A673 (cell line): ENCODE measurements at regions not wholly inside any gene's neighbourhood (a gene's known extent, or its start where the extent isn't known, plus 50 kb on each side); places are given as distances from the start of the nearest gene placed in this dataset.

ENCODE experiments used
- BruUV-seq: library from RNA; stranded (reverse); fragments of 400-500 nt; replicated peaks from 2 replicates; lab custom pipeline; 2021; lab: Mats Ljungman, UMichigan
- CTCF ChIA-PET: fragments of 300-600 bp; sonication (Branson Sonifier 250); formaldehyde crosslinking; loops from one replicate; lab custom pipeline; 2022; ENCODE audit warnings: antibody characterized with exemption; lab: Charles Lee
- POLR2A ChIA-PET: fragments of 300-600 bp; sonication (Branson Sonifier 250); formaldehyde crosslinking; loops from one replicate; lab custom pipeline; 2022; ENCODE audit warnings: antibody characterized with exemption; ENCODE audit not compliant: low non-redundant PET; lab: Charles Lee
- DNase-seq: peaks from one replicate; pipeline ENCODE4 v3.0.0-alpha.2; 2015; ENCODE audit warnings: low spot score
- H3K27ac ChIP-seq: fragments of 200-600 bp; sonication (generic); 2 replicates; pipeline ENCODE4 v1.5.1; 2016; ENCODE audit warnings: mixed run types, low read depth, mild to moderate bottlenecking, mixed read lengths, antibody characterized with exemption, low read length; ENCODE audit not compliant: poor library complexity, severe bottlenecking
- H3K27me3 ChIP-seq: fragments of 200-600 bp; sonication (generic); replicated peaks from 2 replicates; pipeline ENCODE4 v1.6.1; 2017; ENCODE audit warnings: mixed run types, low read depth, mild to moderate bottlenecking, mixed read lengths, antibody characterized with exemption, low read length; ENCODE audit not compliant: insufficient read depth, poor library complexity
- H3K36me3 ChIP-seq: fragments of 200-600 bp; sonication (generic); 2 replicates; pipeline ENCODE4 v1.6.1; 2016; ENCODE audit warnings: mixed run types, mild to moderate bottlenecking, mixed read lengths, antibody characterized with exemption, low read length; ENCODE audit not compliant: insufficient read depth, poor library complexity, severe bottlenecking
- H3K4me1 ChIP-seq: fragments of 200-600 bp; sonication (generic); 2 replicates; pipeline ENCODE4 v1.6.1; 2017; ENCODE audit warnings: mixed run types, mild to moderate bottlenecking, mixed read lengths, antibody characterized with exemption, low read length; ENCODE audit not compliant: insufficient read depth, poor library complexity, severe bottlenecking
- H3K4me3 ChIP-seq: fragments of 200-600 bp; sonication (generic); 2 replicates; pipeline ENCODE4 v1.5.1; 2016; ENCODE audit warnings: low read depth, mixed run types, mild to moderate bottlenecking, mixed read lengths, low read length; ENCODE audit not compliant: poor library complexity, severe bottlenecking
- H3K9me3 ChIP-seq: fragments of 200-600 bp; sonication (generic); 2 replicates; pipeline ENCODE4 v1.6.1; 2016; ENCODE audit warnings: mixed run types, low read depth, mild to moderate bottlenecking, mixed read lengths, antibody characterized with exemption, low read length; ENCODE audit not compliant: poor library complexity, severe bottlenecking
- EZH2 ChIP-seq: fragments of 200-600 bp; sonication (generic); IDR thresholded peaks from 2 replicates; pipeline ENCODE4 v1.6.1; 2017; ENCODE audit warnings: borderline replicate concordance, low read depth, mild to moderate bottlenecking, mixed read lengths, antibody characterized with exemption, low read length; ENCODE audit not compliant: poor library complexity, severe bottlenecking
- intact Hi-C: fragments of 100-400 bp; cut with micrococcal nuclease; formaldehyde crosslinking; loops from one replicate; pipeline ENCODE4 v1.10.0; 2022; ENCODE audit not compliant: unreplicated experiment
- TF ChIP-seq, protein P1 (sequence below): fragments of 300-800, 200-600 bp; sonication (generic); conservative IDR thresholded peaks from 2 replicates; pipeline ENCODE4 v1.5.1; 2017; ENCODE audit warnings: low read depth, mild to moderate bottlenecking, antibody characterized with exemption, low read length, moderate library complexity, mixed read lengths

DNA sequence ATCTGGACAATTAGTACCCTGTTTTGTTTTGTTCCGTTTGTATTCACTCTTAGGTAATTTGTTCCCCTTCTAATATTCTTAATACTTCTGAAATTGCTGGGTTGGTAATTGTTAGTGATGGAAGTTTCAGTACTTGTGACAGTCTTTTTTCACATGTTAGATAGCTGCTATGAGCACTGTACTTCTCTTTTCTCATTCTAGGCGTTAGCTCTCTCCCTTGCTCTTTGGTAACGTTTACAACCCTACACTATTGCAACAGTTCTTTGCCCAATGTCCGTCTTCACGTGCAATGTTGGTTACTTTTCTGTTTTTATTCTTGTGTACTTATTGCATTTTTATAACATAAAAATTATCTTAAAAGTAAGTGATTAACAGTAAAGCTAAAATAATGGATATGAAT lies 1509.0 kb downstream of the MAT2B start:
- intact Hi-C loops: no loop called here
- Histone ChIP-seq H3K36me3 (no peaks in the 10 kb centered on the region), H3K27me3 (peaks cover 6% of the 10 kb centered on the region), H3K4me3 (no peak overlapping the region), H3K27ac (no peak overlapping the region), H3K4me1 (no peaks in the 10 kb centered on the region), H3K9me3 (no peaks in the 10 kb centered on the region)
- no TSS peak for BruUV-seq
- CTCF ChIA-PET: no interaction called here
- no peak for DNase-seq
- TF ChIP-seq EZH2: no peak
- TF ChIP-seq, protein P1, sequence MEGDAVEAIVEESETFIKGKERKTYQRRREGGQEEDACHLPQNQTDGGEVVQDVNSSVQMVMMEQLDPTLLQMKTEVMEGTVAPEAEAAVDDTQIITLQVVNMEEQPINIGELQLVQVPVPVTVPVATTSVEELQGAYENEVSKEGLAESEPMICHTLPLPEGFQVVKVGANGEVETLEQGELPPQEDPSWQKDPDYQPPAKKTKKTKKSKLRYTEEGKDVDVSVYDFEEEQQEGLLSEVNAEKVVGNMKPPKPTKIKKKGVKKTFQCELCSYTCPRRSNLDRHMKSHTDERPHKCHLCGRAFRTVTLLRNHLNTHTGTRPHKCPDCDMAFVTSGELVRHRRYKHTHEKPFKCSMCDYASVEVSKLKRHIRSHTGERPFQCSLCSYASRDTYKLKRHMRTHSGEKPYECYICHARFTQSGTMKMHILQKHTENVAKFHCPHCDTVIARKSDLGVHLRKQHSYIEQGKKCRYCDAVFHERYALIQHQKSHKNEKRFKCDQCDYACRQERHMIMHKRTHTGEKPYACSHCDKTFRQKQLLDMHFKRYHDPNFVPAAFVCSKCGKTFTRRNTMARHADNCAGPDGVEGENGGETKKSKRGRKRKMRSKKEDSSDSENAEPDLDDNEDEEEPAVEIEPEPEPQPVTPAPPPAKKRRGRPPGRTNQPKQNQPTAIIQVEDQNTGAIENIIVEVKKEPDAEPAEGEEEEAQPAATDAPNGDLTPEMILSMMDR: no peak
- POLR2A ChIA-PET: no interaction called here

DNA sequence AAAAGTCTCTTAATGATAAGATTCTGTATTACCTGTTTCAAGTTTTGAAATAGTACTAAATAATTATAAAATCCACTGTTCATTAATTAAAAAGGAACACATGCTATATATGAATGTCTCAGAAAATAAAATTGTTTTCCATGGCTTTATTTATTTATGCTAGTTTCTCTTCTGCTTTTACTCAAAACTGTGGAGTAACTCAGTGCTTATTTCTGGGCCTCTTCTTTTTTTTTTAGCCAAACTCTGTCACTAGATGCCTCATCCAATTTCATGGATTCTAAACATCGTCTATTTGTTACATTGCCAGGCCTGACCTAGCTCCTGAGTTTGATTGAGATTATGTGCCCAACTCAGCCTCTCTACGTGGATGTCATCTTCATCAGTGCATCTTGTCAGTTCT lies 1509.7 kb downstream of the MAT2B start:
- DNase-seq: no peak
- Histone ChIP-seq H3K27ac (no peak overlapping the region), H3K4me3 (no peak overlapping the region), H3K4me1 (no peaks in the 10 kb centered on the region), H3K9me3 (no peaks in the 10 kb centered on the region), H3K36me3 (no peaks in the 10 kb centered on the region), H3K27me3 (peaks cover 2% of the 10 kb centered on the region)
- intact Hi-C loops: no loop called here
- no TSS peak for BruUV-seq
- POLR2A ChIA-PET: no interaction called here
- CTCF ChIA-PET: no interaction called here
- no peak for TF ChIP-seq EZH2
- TF ChIP-seq, protein P1: no peak

DNA sequence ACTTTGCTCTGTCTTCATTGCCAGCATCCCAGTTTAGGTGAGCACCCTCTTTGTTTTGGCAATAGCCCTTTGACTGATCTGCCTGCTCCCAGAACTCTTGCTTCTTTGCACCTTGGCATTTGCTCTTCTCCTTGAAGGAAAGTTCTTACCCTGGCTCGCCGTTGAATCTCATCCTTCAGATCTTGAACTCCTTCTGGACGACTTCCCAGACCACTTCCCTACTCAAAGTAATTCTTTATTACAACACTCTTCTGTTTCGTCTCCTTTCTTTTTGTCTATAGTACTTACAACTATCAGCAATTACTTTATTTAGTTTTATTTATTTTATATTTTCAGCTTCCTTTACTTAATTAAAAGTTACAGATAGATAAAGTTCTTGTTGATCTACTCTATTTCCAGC lies 1510.1 kb downstream of the MAT2B start:
- no peak for DNase-seq
- intact Hi-C loops: no loop called here
- ChIA-PET CTCF (no interaction called here), POLR2A (no interaction called here)
- Histone ChIP-seq H3K27me3 (peaks cover 2% of the 10 kb centered on the region), H3K4me3 (no peak overlapping the region), H3K36me3 (no peaks in the 10 kb centered on the region), H3K4me1 (no peaks in the 10 kb centered on the region), H3K27ac (no peak overlapping the region), H3K9me3 (no peaks in the 10 kb centered on the region)
- BruUV-seq: no TSS peak
- TF ChIP-seq EZH2: no peak
- TF ChIP-seq, protein P1: no peak
